NK-92 treated with Interleukin-12 subunit alpha and Interleukin-12 subunit beta, amount 100 ng/mL, for 24 hours (cell line): ENCODE measurements at regions not wholly inside any gene's neighbourhood (a gene's known extent, or its start where the extent isn't known, plus 50 kb on each side); places are given as distances from the start of the nearest gene placed in this dataset.

Experiments used
- DNase-seq: peaks from one replicate; lab custom pipeline; 2025; lab: John Stamatoyannopoulos, UW

GRCh38 chr15:37872661-37873060 lies 61.8 kb upstream of the TMCO5A start:
- no peak for DNase-seq

GRCh38 chr15:37873336-37873735 lies 61.1 kb upstream of the TMCO5A start:
- no peak for DNase-seq

GRCh38 chr15:37876900-37877299 lies 57.5 kb upstream of the TMCO5A start:
- no peak for DNase-seq

DNA sequence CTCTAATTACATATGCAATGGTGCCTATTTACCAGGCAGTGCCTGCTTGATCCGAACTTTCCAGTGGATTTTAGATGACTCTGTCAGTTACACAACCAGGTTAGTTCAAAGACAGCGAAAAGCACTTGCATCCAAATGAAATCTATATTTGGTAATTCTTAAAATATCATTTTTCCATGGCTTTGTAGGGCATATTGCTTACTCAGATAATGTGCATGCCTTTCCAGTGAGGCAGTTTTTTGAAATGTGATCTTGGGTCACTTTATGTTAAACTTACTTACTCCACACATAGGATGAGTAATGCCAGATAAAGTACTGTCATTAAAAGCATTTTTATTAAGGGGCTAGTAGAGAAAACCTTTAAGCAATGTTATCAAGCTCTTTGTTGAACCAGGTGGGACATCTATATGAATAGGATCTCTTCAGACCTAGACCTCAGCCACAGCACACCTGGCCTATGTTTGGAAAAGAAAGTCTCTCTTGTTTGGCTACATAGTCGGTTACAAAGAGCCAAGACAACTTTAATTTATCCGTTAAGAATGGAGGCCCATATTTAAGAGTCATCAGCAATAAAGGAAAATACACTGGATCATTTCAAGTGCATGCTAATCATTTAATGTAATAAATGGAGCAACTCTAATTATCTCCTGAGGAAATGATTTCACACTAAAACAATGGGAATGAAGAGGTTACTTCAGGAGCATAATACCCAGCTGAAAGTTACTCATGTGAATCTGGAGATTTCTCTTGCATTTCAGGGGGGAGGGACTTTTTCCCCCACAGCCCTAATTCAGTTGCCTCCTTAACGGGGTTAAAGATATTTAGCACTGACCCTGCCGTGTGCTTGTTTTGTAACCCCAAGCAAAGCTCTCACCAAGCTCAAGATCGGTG lies 56.3 kb upstream of the TMCO5A start:
- no peak for DNase-seq

DNA sequence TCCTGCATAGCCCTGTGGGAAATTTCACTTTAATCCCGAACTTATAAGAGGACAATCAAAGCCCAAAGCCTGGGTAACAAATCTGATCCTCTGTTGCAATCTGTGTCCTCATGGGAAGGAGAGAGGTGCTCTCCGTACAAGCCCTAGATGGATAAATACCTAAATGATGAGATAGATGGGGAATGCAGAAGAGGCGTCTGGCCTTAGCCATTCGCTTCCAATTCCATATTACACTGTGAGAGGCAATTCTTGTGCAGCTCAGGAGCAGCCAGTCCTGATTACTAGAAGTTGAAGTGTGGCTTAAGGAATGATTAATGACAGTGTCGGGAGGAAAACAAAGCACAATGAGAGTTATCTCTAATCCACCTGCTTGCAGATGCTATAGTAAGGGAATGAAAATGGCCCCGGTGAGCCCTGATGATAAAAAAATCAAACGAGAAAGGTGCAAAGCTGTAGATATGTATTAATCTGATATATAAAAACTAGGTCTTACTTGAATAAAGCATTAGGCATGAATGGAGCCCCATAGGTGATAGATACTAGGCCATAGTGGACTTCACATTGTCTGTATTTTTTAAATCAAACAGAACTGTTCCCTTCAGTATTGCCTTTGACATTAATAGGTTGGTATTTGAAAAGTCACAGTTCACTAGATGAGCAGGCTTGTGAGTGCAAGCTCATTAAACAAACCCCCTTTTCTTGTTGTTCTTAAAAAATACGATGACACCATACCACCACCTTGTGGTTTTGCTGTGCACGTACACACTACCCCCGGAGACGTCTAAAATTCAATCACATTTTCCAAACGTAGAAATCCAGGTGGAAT lies 54.2 kb upstream of the TMCO5A start:
- DNase-seq = no peak

DNA sequence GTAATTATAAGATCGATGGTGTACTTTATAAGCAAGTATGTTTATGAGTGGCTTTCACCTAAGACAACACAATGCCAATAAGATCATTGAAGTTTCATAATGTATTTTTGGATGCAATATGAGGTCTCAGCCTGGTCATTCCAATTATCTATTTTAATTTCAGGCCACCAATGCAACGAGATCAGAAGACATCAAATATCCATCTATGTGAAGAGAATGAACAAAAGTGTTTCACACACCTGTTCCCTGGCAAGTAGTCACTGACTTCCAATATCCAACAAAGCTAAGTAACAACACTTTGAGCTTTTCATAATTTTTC lies 53.6 kb upstream of the TMCO5A start:
- no peak for DNase-seq

GRCh38 chr15:37881237-37882013 lies 53.0 kb upstream of the TMCO5A start:
- DNase-seq = no peak

DNA sequence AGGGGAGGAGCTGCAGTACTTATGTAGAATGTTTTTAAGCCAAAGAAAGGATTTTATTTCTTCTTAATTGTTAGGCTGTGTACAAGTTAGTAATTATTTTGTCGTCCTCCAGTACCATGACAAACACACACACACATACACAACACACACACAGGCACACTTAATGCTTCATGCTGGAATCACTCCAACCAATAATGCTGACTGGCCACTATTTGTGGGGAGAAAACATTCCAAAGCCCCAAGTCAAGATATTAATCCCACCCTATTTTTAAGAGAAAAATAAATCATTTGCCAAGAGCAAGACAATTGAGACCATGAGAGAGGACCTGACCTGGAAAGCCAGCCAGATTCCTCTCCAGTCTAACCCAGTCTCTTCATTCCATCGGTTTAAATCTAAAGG lies 51.8 kb upstream of the TMCO5A start:
- DNase-seq = no peak
